OCI-LY7 (cell line): ENCODE measurements at regions not wholly inside any gene's neighbourhood (a gene's known extent, or its start where the extent isn't known, plus 50 kb on each side); places are given as distances from the start of the nearest gene placed in this dataset.

ENCODE experiments used
- BruUV-seq: library from RNA; stranded (reverse); fragments of 400-500 nt; replicated peaks from 2 replicates; lab custom pipeline; 2021; lab: Mats Ljungman, UMichigan
- CTCF ChIA-PET: fragments of 300-600 bp; sonication (Branson Sonifier 250); formaldehyde crosslinking; loops from one replicate; lab custom pipeline; 2022; ENCODE audit warnings: antibody characterized with exemption; ENCODE audit not compliant: unreplicated experiment; lab: Charles Lee
- POLR2A ChIA-PET: fragments of 300-600 bp; sonication (Branson Sonifier 250); formaldehyde crosslinking; loops from one replicate; lab custom pipeline; 2022; ENCODE audit warnings: antibody characterized with exemption; lab: Charles Lee
- DNase-seq: peaks from one replicate; pipeline ENCODE4 v3.0.0-alpha.2; 2015; ENCODE audit warnings: low spot score
- H2AFZ ChIP-seq: fragments of 200-600 bp; sonication (generic), shearing (Covaris generic); 2 replicates; pipeline ENCODE4 v1.6.1; 2014; ENCODE audit warnings: mild to moderate bottlenecking, antibody characterized with exemption, low read length, moderate library complexity
- H3K27ac ChIP-seq: fragments of 200-600 bp; sonication (generic); 2 replicates; pipeline ENCODE4 v1.5.1; 2014; ENCODE audit warnings: mixed run types, low read depth, mild to moderate bottlenecking, moderate library complexity, low read length, inconsistent platforms; ENCODE audit not compliant: poor library complexity, severe bottlenecking
- H3K36me3 ChIP-seq: fragments of 200-600 bp; sonication (generic); 2 replicates; pipeline ENCODE4 v1.6.1; 2014; ENCODE audit warnings: mild to moderate bottlenecking, antibody characterized with exemption, low read length, moderate library complexity, mixed read lengths; ENCODE audit not compliant: insufficient read depth
- H3K4me1 ChIP-seq: fragments of 200-600 bp; sonication (generic); 2 replicates; pipeline ENCODE4 v1.5.1; 2014; ENCODE audit warnings: mild to moderate bottlenecking, low read length; ENCODE audit not compliant: insufficient read depth, poor library complexity, severe bottlenecking
- H3K4me2 ChIP-seq: fragments of 200-600 bp; sonication (generic); 2 replicates; pipeline ENCODE4 v1.6.1; 2014; ENCODE audit warnings: mild to moderate bottlenecking, low read length
- H3K4me3 ChIP-seq: fragments of 200-600 bp; sonication (generic); 2 replicates; pipeline ENCODE4 v1.5.1; 2014; ENCODE audit warnings: mild to moderate bottlenecking, low read depth, low read length; ENCODE audit not compliant: poor library complexity, severe bottlenecking
- H3K79me2 ChIP-seq: fragments of 200-600 bp; sonication (generic); 2 replicates; pipeline ENCODE4 v1.6.1; 2016; ENCODE audit warnings: low read depth, mild to moderate bottlenecking, low read length, moderate library complexity, mixed read lengths; ENCODE audit not compliant: insufficient read depth
- H3K9me2 ChIP-seq: fragments of 200-600 bp; sonication (generic); 2 replicates; pipeline ENCODE4 v1.6.1; 2016; ENCODE audit warnings: mild to moderate bottlenecking, low read length, mixed read lengths; ENCODE audit not compliant: insufficient read depth
- H3K9me3 ChIP-seq: fragments of 200-600 bp; sonication (generic); 2 replicates; pipeline ENCODE4 v1.6.1; 2014; ENCODE audit warnings: mild to moderate bottlenecking, mixed run types, low read length, mixed read lengths
- H4K20me1 ChIP-seq: fragments of 200-600 bp; sonication (generic); 2 replicates; pipeline ENCODE4 v1.6.1; 2014; ENCODE audit warnings: mild to moderate bottlenecking, antibody characterized with exemption, low read length, moderate library complexity, mixed read lengths; ENCODE audit not compliant: insufficient read depth
- EZH2phosphoT487 ChIP-seq: fragments of 200-600 bp; sonication (generic); IDR thresholded peaks from 2 replicates; pipeline ENCODE4 v1.6.1; 2018; ENCODE audit warnings: low read depth, borderline replicate concordance, mild to moderate bottlenecking, mixed run types, antibody characterized with exemption, low read length, moderate library complexity, mixed read lengths
- intact Hi-C: fragments of 100-400 bp; cut with micrococcal nuclease; formaldehyde crosslinking; loops from one replicate; pipeline ENCODE4 v1.10.0; 2022; ENCODE audit not compliant: unreplicated experiment
- TF ChIP-seq, protein P1 (sequence below): fragments of 200-600 bp; sonication (generic); conservative IDR thresholded peaks from 2 replicates; pipeline ENCODE4 v1.5.1; 2014; ENCODE audit warnings: mild to moderate bottlenecking, antibody characterized with exemption, low read length, moderate library complexity, mixed read lengths

DNA sequence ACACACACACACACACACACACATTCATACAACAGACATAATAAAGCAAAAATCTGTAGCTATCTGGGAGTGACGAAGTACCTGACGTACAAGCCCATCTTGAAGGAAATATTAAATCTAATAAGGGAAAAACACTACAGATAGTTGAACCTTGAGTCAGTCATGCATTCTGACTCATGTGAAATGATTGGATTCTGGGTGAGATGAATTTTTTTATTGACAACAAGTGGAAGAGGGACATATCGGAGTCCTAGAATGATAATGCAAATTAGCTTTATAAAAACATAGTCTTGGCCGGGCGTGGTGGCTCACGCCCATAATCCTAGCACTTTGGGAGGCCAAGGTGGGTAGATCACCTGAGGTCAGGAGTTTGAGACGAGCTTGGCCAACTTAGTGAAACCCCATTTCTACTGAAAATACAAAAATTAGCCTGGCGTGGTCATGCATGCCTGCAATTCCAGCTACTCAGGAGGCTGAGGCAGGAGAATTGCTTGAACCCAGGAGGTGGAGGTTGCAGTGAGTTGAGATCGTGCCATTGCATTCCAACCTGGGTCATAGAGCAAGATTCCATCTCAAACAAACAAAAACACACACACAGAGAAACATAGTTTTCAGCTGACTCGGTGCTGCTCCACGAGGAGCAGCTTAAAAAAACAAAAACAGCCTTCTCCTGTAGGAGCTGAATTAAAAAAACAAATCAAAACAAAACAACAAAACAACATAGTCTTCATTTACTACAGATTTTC is 154.4 kb upstream of the MKLN1 start:
- Histone ChIP-seq H3K4me1 (no peaks in the 10 kb centered on the region), H3K4me2 (no peak overlapping the region), H4K20me1 (no peaks in the 10 kb centered on the region), H3K79me2 (no peaks in the 10 kb centered on the region), H3K27ac (no peak overlapping the region), H3K36me3 (no peaks in the 10 kb centered on the region), H3K4me3 (no peak overlapping the region), H2AFZ (no peak overlapping the region), H3K9me2 (no peaks in the 10 kb centered on the region), H3K9me3 (no peaks in the 10 kb centered on the region)
- BruUV-seq = no TSS peak
- TF ChIP-seq, protein P1, sequence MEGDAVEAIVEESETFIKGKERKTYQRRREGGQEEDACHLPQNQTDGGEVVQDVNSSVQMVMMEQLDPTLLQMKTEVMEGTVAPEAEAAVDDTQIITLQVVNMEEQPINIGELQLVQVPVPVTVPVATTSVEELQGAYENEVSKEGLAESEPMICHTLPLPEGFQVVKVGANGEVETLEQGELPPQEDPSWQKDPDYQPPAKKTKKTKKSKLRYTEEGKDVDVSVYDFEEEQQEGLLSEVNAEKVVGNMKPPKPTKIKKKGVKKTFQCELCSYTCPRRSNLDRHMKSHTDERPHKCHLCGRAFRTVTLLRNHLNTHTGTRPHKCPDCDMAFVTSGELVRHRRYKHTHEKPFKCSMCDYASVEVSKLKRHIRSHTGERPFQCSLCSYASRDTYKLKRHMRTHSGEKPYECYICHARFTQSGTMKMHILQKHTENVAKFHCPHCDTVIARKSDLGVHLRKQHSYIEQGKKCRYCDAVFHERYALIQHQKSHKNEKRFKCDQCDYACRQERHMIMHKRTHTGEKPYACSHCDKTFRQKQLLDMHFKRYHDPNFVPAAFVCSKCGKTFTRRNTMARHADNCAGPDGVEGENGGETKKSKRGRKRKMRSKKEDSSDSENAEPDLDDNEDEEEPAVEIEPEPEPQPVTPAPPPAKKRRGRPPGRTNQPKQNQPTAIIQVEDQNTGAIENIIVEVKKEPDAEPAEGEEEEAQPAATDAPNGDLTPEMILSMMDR = no peak
- no peak for TF ChIP-seq EZH2phosphoT487
- POLR2A ChIA-PET = interaction anchor here (0.7 to 1.3 kb wide), 6 partner anchors 10 to 97 kb away, joined by 3 to 8 read pairs (median 4); no protein-coding TSS in a partner anchor
- intact Hi-C loops = no loop called here
- no peak for DNase-seq
- CTCF ChIA-PET = no interaction called here

DNA sequence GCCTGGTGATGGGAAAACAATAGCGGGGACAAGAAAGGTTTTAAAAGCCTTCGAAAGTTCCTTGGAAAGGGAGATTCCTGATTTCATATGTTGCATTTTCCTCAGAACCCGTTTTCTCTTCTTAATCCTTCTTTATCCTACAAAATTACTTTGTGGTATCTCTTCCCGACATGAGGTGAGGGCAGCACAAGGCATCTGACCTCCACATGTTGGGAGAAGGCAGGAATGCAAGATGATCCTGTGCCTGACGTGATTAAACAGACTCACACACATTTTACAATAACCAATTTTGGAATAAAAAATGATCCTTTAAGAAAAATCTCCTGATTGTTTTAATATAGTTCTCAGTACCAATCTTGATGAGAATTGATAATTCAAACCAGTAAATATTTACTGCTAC is 153.3 kb upstream of the MKLN1 start:
- ChIA-PET CTCF (no interaction called here), POLR2A (interaction anchor here (1.2 kb wide), 1 partner anchor 14 kb away, joined by 4 read pairs; no protein-coding TSS in a partner anchor)
- intact Hi-C loops = no loop called here
- BruUV-seq = no TSS peak
- Histone ChIP-seq H3K4me3 (no peak overlapping the region), H3K27ac (no peak overlapping the region), H3K4me2 (no peak overlapping the region), H3K36me3 (no peaks in the 10 kb centered on the region), H3K9me2 (no peaks in the 10 kb centered on the region), H3K79me2 (no peaks in the 10 kb centered on the region), H3K4me1 (no peaks in the 10 kb centered on the region), H2AFZ (no peak overlapping the region), H3K9me3 (no peaks in the 10 kb centered on the region), H4K20me1 (no peaks in the 10 kb centered on the region)
- TF ChIP-seq, protein P1 = no peak
- no peak for TF ChIP-seq EZH2phosphoT487
- no peak for DNase-seq

DNA sequence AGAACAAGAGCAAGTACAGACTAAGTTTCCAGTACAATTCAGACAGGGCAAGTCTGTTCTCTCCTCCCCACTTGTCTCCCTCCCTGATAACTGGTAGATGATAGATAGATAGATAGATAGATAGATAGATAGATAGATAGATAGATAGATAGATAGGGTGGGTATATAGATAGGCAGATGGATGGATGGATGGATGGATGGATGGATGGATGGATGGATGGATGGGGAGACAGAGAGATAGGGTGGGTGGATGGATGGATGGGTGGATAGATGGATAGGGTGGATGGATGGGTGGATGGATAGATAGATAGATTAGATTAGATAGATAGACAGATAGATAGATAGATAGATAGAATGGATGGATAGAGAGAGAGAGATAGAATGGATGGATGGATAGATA is 152.8 kb upstream of the MKLN1 start:
- ChIA-PET CTCF (no interaction called here), POLR2A (interaction anchor here (1.0 kb wide), 1 partner anchor 14 kb away, joined by 4 read pairs; no protein-coding TSS in a partner anchor)
- H4K20me1 ChIP-seq = no peaks in the 10 kb centered on the region
- no TSS peak for BruUV-seq
- H3K4me3 ChIP-seq = no peak overlapping the region
- TF ChIP-seq, protein P1 = no peak
- TF ChIP-seq EZH2phosphoT487 = no peak
- no peaks in the 10 kb centered on the region for H3K9me3 ChIP-seq
- intact Hi-C loops = no loop called here
- DNase-seq = no peak
- no peak overlapping the region for H3K4me2 ChIP-seq
- H3K9me2 ChIP-seq = no peaks in the 10 kb centered on the region
- no peak overlapping the region for H3K27ac ChIP-seq
- H3K36me3 ChIP-seq = no peaks in the 10 kb centered on the region
- H2AFZ ChIP-seq = no peak overlapping the region
- no peaks in the 10 kb centered on the region for H3K4me1 ChIP-seq
- no peaks in the 10 kb centered on the region for H3K79me2 ChIP-seq
